IMR-90 (cell line): ENCODE measurements at regions not wholly inside any gene's neighbourhood (a gene's known extent, or its start where the extent isn't known, plus 50 kb on each side); places are given as distances from the start of the nearest gene placed in this dataset.

Experiments
- ATAC-seq: fragments of 200-7000 bp; cut with Tn5 transposase; 2 replicates; pipeline ENCODE4 v1.9.1; 2020; ENCODE audit warnings: low read depth, mild to moderate bottlenecking, moderate library complexity
- BruUV-seq: library from RNA; stranded (reverse); fragments of 400-500 nt; replicated peaks from 2 replicates; lab custom pipeline; 2021; lab: Mats Ljungman, UMichigan
- CTCF ChIA-PET: fragments of 300-600 bp; formaldehyde crosslinking; extraction: SDS; loops from one replicate; lab custom pipeline; 2021; ENCODE audit warnings: antibody characterized with exemption; lab: Yijun Ruan, JAX
- POLR2A ChIA-PET: fragments of 300-600 bp; sonication (Branson Sonifier 250); formaldehyde crosslinking; loops from one replicate; lab custom pipeline; 2022; ENCODE audit warnings: antibody characterized with exemption; ENCODE audit not compliant: unreplicated experiment; lab: Charles Lee
- DNase-seq: peaks from one replicate; pipeline ENCODE4 v3.0.0; 2013
- H2AFZ ChIP-seq: replicated peaks from 2 replicates; pipeline ENCODE3; 2013; ENCODE audit warnings: low read length, mild to moderate bottlenecking; ENCODE audit not compliant: poor library complexity
- H2AK5ac ChIP-seq: 2 replicates; pipeline ENCODE4 v1.6.1; 2013; ENCODE audit warnings: low read depth, low read length, inconsistent platforms
- H2AK9ac ChIP-seq: replicated peaks from 2 replicates; pipeline ENCODE3; 2013; ENCODE audit warnings: mild to moderate bottlenecking, low read depth, low read length, moderate library complexity; ENCODE audit not compliant: poor library complexity
- H2BK120ac ChIP-seq: 2 replicates; pipeline ENCODE4 v1.6.1; 2013; ENCODE audit warnings: low read depth, low read length, inconsistent platforms
- H2BK15ac ChIP-seq: 3 replicates; pipeline ENCODE4 v1.6.1; 2013; ENCODE audit warnings: low read depth, low read length, inconsistent platforms
- H2BK20ac ChIP-seq: 2 replicates; pipeline ENCODE4 v1.6.1; 2013; ENCODE audit warnings: low read depth, mild to moderate bottlenecking, inconsistent platforms, low read length, moderate library complexity
- H2BK5ac ChIP-seq: 2 replicates; pipeline ENCODE4 v1.6.1; 2013; ENCODE audit warnings: mild to moderate bottlenecking, low read depth, low read length, inconsistent platforms; ENCODE audit not compliant: poor library complexity, severe bottlenecking
- H3K14ac ChIP-seq: replicated peaks from 2 replicates; pipeline ENCODE4 v1.6.1; 2013; ENCODE audit warnings: low read depth, low read length, inconsistent platforms
- H3K18ac ChIP-seq: 2 replicates; pipeline ENCODE4 v1.6.1; 2013; ENCODE audit warnings: low read depth, low read length, control low read depth
- H3K23ac ChIP-seq: 2 replicates; pipeline ENCODE4 v1.6.1; 2013; ENCODE audit warnings: low read depth, low read length, inconsistent platforms
- H3K27ac ChIP-seq: 2 replicates; pipeline ENCODE4 v1.5.1; 2013; ENCODE audit warnings: mild to moderate bottlenecking, control low read depth, low read length; ENCODE audit not compliant: insufficient read depth
- H3K27me3 ChIP-seq: 2 replicates; pipeline ENCODE4 v1.6.1; 2013; ENCODE audit warnings: low read length; ENCODE audit not compliant: control insufficient read depth, insufficient read depth
- H3K36me3 ChIP-seq: 2 replicates; pipeline ENCODE4 v1.6.1; 2013; ENCODE audit warnings: low read length, mixed read lengths; ENCODE audit not compliant: control insufficient read depth, insufficient read depth
- H3K4ac ChIP-seq: 2 replicates; pipeline ENCODE4 v1.6.1; 2013; ENCODE audit warnings: low read depth, low read length, inconsistent platforms
- H3K4me1 ChIP-seq: 2 replicates; pipeline ENCODE4 v1.6.1; 2013; ENCODE audit warnings: low read length, mixed read lengths; ENCODE audit not compliant: control insufficient read depth, insufficient read depth
- H3K4me2 ChIP-seq: 2 replicates; pipeline ENCODE4 v1.6.1; 2013; ENCODE audit warnings: low read depth, mild to moderate bottlenecking, control low read depth, low read length, moderate library complexity
- H3K4me3 ChIP-seq: 2 replicates; pipeline ENCODE4 v1.5.1; 2013; ENCODE audit warnings: low read depth, mild to moderate bottlenecking, control low read depth, low read length, moderate library complexity; ENCODE audit not compliant: insufficient read depth
- H3K56ac ChIP-seq: 2 replicates; pipeline ENCODE4 v1.6.1; 2013; ENCODE audit warnings: low read length, inconsistent platforms; ENCODE audit not compliant: insufficient read depth; ENCODE audit errors: extremely low read depth
- H3K79me1 ChIP-seq, 2 experiments: 2 replicates each; pipeline ENCODE4 v1.6.1; 2013; ENCODE audit warnings: low read length in 2 of 2, inconsistent platforms in 1 of 2, low read depth in 1 of 2
- H3K9ac ChIP-seq: 2 replicates; pipeline ENCODE4 v1.6.1; 2013; ENCODE audit warnings: low read depth, low read length, control low read depth
- H3K9me1 ChIP-seq: 2 replicates; pipeline ENCODE4 v1.6.1; 2013; ENCODE audit warnings: low read length, inconsistent platforms; ENCODE audit not compliant: insufficient read depth
- H3K9me3 ChIP-seq: 2 replicates; pipeline ENCODE4 v1.6.1; 2013; ENCODE audit warnings: low read length; ENCODE audit not compliant: control insufficient read depth, insufficient read depth
- H4K20me1 ChIP-seq: 2 replicates; pipeline ENCODE4 v1.6.1; 2013; ENCODE audit warnings: low read length, inconsistent platforms; ENCODE audit not compliant: insufficient read depth
- H4K5ac ChIP-seq: 2 replicates; pipeline ENCODE4 v1.6.1; 2013; ENCODE audit warnings: mild to moderate bottlenecking, low read depth, low read length, control low read depth
- H4K8ac ChIP-seq, 2 experiments: 2 replicates each; pipeline ENCODE4 v1.6.1; 2013; ENCODE audit warnings: low read depth in 2 of 2, low read length in 2 of 2, control low read depth in 1 of 2, inconsistent platforms in 1 of 2
- H4K91ac ChIP-seq: 2 replicates; pipeline ENCODE4 v1.6.1; 2013; ENCODE audit warnings: low read depth, low read length, inconsistent platforms; ENCODE audit not compliant: insufficient read depth
- BHLHE40 ChIP-seq: fragments of 150-350 bp; IDR thresholded peaks from 2 replicates; pipeline ENCODE4 v1.6.1; 2016; ENCODE audit warnings: mild to moderate bottlenecking, low read depth, low read length
- NFE2L2 ChIP-seq: fragments of 150-350 bp; IDR thresholded peaks from 2 replicates; pipeline ENCODE4 v1.6.1; 2016; ENCODE audit warnings: low read depth, mild to moderate bottlenecking, low read length
- RFX5 ChIP-seq: IDR thresholded peaks from 2 replicates; pipeline ENCODE4 v1.8.0; 2012; ENCODE audit warnings: low read depth, mild to moderate bottlenecking, low read length, moderate library complexity
- SMC3 ChIP-seq: fragments of 150-350 bp; IDR thresholded peaks from 2 replicates; pipeline ENCODE4 v1.6.1; 2016; ENCODE audit warnings: low read depth, mild to moderate bottlenecking, antibody characterized with exemption, low read length, moderate library complexity
- dilution Hi-C: fragments of 300-500 bp; cut with HindIII; formaldehyde crosslinking; loops from one replicate; pipeline ENCODE4 v1.14.3; 2018; ENCODE audit warnings: low sequenced_read_pairs; ENCODE audit not compliant: unreplicated experiment
- in situ Hi-C: fragments of 300-500 bp; cut with MboI; formaldehyde crosslinking; loops from 3 replicates; pipeline ENCODE4 v1.14.3; 2019; ENCODE audit warnings: low sequenced_read_pairs, inconsistent platforms, mixed read lengths
- intact Hi-C: fragments of 100-400 bp; cut with micrococcal nuclease; formaldehyde crosslinking; loops from 2 replicates; pipeline ENCODE4 v1.10.0; 2022
- TF ChIP-seq, protein P1 (sequence below): fragments of 150-350 bp; IDR thresholded peaks from 2 replicates; pipeline ENCODE4 v1.6.1; 2017; ENCODE audit warnings: mild to moderate bottlenecking, antibody characterized with exemption, low read length, low read depth
- TF ChIP-seq, protein P2 (sequence below): conservative IDR thresholded peaks from 2 replicates; pipeline ENCODE4 v1.5.1; 2012; ENCODE audit warnings: mild to moderate bottlenecking, low read depth, low read length, improper control_type of control experiment

DNA sequence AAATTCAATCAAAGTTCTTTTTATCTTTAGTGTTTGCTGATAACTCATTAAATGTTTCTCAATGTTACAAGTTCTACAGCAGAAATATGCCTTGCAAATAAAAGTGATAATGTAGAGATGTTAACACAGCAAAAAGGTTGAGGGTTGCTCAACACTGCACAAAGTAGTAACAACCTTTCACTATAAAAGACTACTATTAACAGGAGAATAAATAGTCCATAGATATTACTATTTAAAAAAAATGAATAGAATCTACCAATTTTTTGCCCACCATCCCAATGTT lies 378.1 kb downstream of the RBM43 start:
- Histone ChIP-seq H4K8ac (no peak overlapping the region), H3K18ac (no peak overlapping the region), H4K91ac (no peak overlapping the region), H2BK20ac (no peak overlapping the region), H2BK15ac (no peak overlapping the region), H4K5ac (no peak overlapping the region), H2AK5ac (no peak overlapping the region), H2AK9ac (no peak overlapping the region), H3K4me1 (no peaks in the 10 kb centered on the region), H2BK5ac (no peak overlapping the region), H3K27ac (no peak overlapping the region), H3K9ac (no peak overlapping the region), H3K79me1 (no peaks in the 10 kb centered on the region), H2AFZ (no peak overlapping the region), H3K36me3 (no peaks in the 10 kb centered on the region), H3K56ac (no peak overlapping the region), H3K4ac (no peak overlapping the region), H3K9me1 (no peaks in the 10 kb centered on the region), H3K23ac (no peak overlapping the region), H3K4me2 (no peak overlapping the region), H3K9me3 (no peaks in the 10 kb centered on the region), H3K4me3 (no peak overlapping the region), H2BK120ac (no peak overlapping the region), H4K20me1 (no peaks in the 10 kb centered on the region), H3K27me3 (no peaks in the 10 kb centered on the region), H3K14ac (no peak overlapping the region)
- intact Hi-C loops, result no loop called here
- dilution Hi-C loops, result no loop called here
- DNase-seq (no peak), ATAC-seq (no peak)
- no TSS peak for BruUV-seq
- TF ChIP-seq SMC3, result no peak
- TF ChIP-seq, protein P1, sequence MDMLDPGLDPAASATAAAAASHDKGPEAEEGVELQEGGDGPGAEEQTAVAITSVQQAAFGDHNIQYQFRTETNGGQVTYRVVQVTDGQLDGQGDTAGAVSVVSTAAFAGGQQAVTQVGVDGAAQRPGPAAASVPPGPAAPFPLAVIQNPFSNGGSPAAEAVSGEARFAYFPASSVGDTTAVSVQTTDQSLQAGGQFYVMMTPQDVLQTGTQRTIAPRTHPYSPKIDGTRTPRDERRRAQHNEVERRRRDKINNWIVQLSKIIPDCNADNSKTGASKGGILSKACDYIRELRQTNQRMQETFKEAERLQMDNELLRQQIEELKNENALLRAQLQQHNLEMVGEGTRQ, result no peak
- TF ChIP-seq NFE2L2, result no peak
- TF ChIP-seq, protein P2, sequence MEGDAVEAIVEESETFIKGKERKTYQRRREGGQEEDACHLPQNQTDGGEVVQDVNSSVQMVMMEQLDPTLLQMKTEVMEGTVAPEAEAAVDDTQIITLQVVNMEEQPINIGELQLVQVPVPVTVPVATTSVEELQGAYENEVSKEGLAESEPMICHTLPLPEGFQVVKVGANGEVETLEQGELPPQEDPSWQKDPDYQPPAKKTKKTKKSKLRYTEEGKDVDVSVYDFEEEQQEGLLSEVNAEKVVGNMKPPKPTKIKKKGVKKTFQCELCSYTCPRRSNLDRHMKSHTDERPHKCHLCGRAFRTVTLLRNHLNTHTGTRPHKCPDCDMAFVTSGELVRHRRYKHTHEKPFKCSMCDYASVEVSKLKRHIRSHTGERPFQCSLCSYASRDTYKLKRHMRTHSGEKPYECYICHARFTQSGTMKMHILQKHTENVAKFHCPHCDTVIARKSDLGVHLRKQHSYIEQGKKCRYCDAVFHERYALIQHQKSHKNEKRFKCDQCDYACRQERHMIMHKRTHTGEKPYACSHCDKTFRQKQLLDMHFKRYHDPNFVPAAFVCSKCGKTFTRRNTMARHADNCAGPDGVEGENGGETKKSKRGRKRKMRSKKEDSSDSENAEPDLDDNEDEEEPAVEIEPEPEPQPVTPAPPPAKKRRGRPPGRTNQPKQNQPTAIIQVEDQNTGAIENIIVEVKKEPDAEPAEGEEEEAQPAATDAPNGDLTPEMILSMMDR, result no peak
- TF ChIP-seq RFX5, result no peak
- no peak for TF ChIP-seq BHLHE40
- CTCF ChIA-PET, result no interaction called here
- POLR2A ChIA-PET, result no interaction called here
- in situ Hi-C loops, result no loop called here
